NCI-H1105 treated with DMSO at 0.1 percent for 48 hours (cell line): ENCODE measurements at regions not wholly inside any gene's neighbourhood (a gene's known extent, or its start where the extent isn't known, plus 50 kb on each side); places are given as distances from the start of the nearest gene placed in this dataset.

ENCODE experiments used
- DNase-seq: peaks from one replicate; lab custom pipeline; 2025; lab: John Stamatoyannopoulos, UW

- no peak for DNase-seq
These were observed 82.6 kb upstream of the CCDC91 start for GRCh38 chr12:28107679-28108078.

GRCh38 chr12:28108599-28108998 lies 81.7 kb upstream of the CCDC91 start:
- DNase-seq, result no peak

- no peak for DNase-seq
These were observed 79.9 kb upstream of the CCDC91 start for GRCh38 chr12:28110329-28110728.

- no peak for DNase-seq
These were observed 75.8 kb upstream of the CCDC91 start for GRCh38 chr12:28114488-28114887.

GRCh38 chr12:28121433-28121832 lies 68.8 kb upstream of the CCDC91 start:
- no peak for DNase-seq

- no peak for DNase-seq
These were observed 68.2 kb upstream of the CCDC91 start for GRCh38 chr12:28121899-28122655.

- DNase-seq, result no peak
These were observed 67.5 kb upstream of the CCDC91 start for GRCh38 chr12:28122756-28123155.

- no peak for DNase-seq
These were observed 62.8 kb upstream of the CCDC91 start for GRCh38 chr12:28127455-28127854.

GRCh38 chr12:28129031-28129430 lies 61.2 kb upstream of the CCDC91 start:
- DNase-seq, result no peak

- DNase-seq, result no peak
These were observed 60.0 kb upstream of the CCDC91 start for GRCh38 chr12:28130234-28130624.

- DNase-seq, result no peak
These were observed 59.3 kb upstream of the CCDC91 start for GRCh38 chr12:28130625-28131598.

- DNase-seq, result no peak
These were observed 57.9 kb upstream of the CCDC91 start for GRCh38 chr12:28132398-28132797.

- DNase-seq, result no peak
These were observed 54.3 kb upstream of the CCDC91 start for GRCh38 chr12:28135801-28136439.

- no peak for DNase-seq
These were observed 52.8 kb upstream of the CCDC91 start for GRCh38 chr12:28137414-28137813.

- no peak for DNase-seq
These were observed 49.9 kb upstream of the CCDC91 start for GRCh38 chr12:28140404-28140803.
